NCI-H2196 treated with DMSO at 0.1 percent for 48 hours (cell line): ENCODE measurements at regions not wholly inside any gene's neighbourhood (a gene's known extent, or its start where the extent isn't known, plus 50 kb on each side); places are given as distances from the start of the nearest gene placed in this dataset.
A peak's percentile ranks its signal among the peaks of the same experiment; 100 is the strongest.

Experiments used
- DNase-seq: peaks from one replicate; lab custom pipeline; 2025; ENCODE audit not compliant: unreplicated experiment; lab: John Stamatoyannopoulos, UW

- no peak for DNase-seq
Observed at GRCh38 chrX:140848800-140849199, 139.2 kb downstream of the LINC00632 start.

- no peak for DNase-seq
Observed at GRCh38 chrX:140860718-140861117, 141.7 kb upstream of the SPANXB1 start.

- DNase-seq: no peak
Observed at GRCh38 chrX:140866446-140866845, 135.9 kb upstream of the SPANXB1 start.

GRCh38 chrX:140912606-140913005, 89.8 kb upstream of the SPANXB1 start:
- DNase-seq: no peak

- no peak for DNase-seq
Observed at GRCh38 chrX:140913802-140914501, 88.4 kb upstream of the SPANXB1 start.

- no peak for DNase-seq
Observed at GRCh38 chrX:140916872-140917271, 85.5 kb upstream of the SPANXB1 start.

- DNase-seq: no peak
Observed at GRCh38 chrX:140917354-140918115, 84.9 kb upstream of the SPANXB1 start.

- peak; percentile 2 for DNase-seq
Observed at GRCh38 chrX:140918398-140919038, 83.9 kb upstream of the SPANXB1 start.

- no peak for DNase-seq
Observed at GRCh38 chrX:140920416-140920815, 82.0 kb upstream of the SPANXB1 start.

- DNase-seq: no peak
Observed at GRCh38 chrX:140923118-140923517, 79.3 kb upstream of the SPANXB1 start.

GRCh38 chrX:140928739-140929138, 73.7 kb upstream of the SPANXB1 start:
- DNase-seq: no peak

GRCh38 chrX:140933016-140933415, 69.4 kb upstream of the SPANXB1 start:
- DNase-seq: no peak

- no peak for DNase-seq
Observed at GRCh38 chrX:140933874-140934655, 68.3 kb upstream of the SPANXB1 start.

GRCh38 chrX:140943513-140943912, 58.9 kb upstream of the SPANXB1 start:
- DNase-seq: no peak

GRCh38 chrX:140944710-140945109, 57.7 kb upstream of the SPANXB1 start:
- DNase-seq: no peak

GRCh38 chrX:140948827-140949226, 53.6 kb upstream of the SPANXB1 start:
- no peak for DNase-seq

GRCh38 chrX:140949233-140949632, 53.2 kb upstream of the SPANXB1 start:
- no peak for DNase-seq
